Liver (tissue), 8 donors: ENCODE measurements at regions not wholly inside any gene's neighbourhood (a gene's known extent, or its start where the extent isn't known, plus 50 kb on each side); places are given as distances from the start of the nearest gene placed in this dataset.

Experiments
- DNase-seq: peaks from one replicate; pipeline ENCODE4 v3.0.0-alpha.2; 2017; ENCODE audit warnings: low spot score
- H3K27ac ChIP-seq, 2 donors: one replicate each; pipeline ENCODE4 v1.7.0; 2013; ENCODE audit warnings: inconsistent platforms in 2 of 2, low read length in 2 of 2, control low read depth in 1 of 2, low read depth in 1 of 2, mild to moderate bottlenecking in 1 of 2
- H3K27me3 ChIP-seq, 4 donors: one replicate each; pipeline versions ENCODE4 v1.6.1 to v1.7.0; 2013; ENCODE audit warnings: low read length in 3 of 4, inconsistent platforms in 1 of 4, mild to moderate bottlenecking in 1 of 4, moderate library complexity in 1 of 4; ENCODE audit not compliant: control insufficient read depth in 4 of 4, insufficient read depth in 4 of 4
- H3K36me3 ChIP-seq, 4 donors: one replicate each; pipeline versions ENCODE4 v1.6.1 to v1.7.0; 2013; ENCODE audit warnings: low read length in 3 of 4, mild to moderate bottlenecking in 3 of 4, low read depth in 1 of 4, moderate library complexity in 1 of 4; ENCODE audit not compliant: control insufficient read depth in 4 of 4, insufficient read depth in 3 of 4
- H3K4me1 ChIP-seq, 4 donors: one replicate each; pipeline versions ENCODE4 v1.6.1 to v1.7.0; 2013; ENCODE audit warnings: low read length in 3 of 4, mild to moderate bottlenecking in 3 of 4, moderate library complexity in 1 of 4; ENCODE audit not compliant: control insufficient read depth in 4 of 4, insufficient read depth in 4 of 4
- H3K4me3 ChIP-seq, 3 donors: one replicate each; pipeline versions ENCODE4 v1.6.1 to v1.7.0; 2013; ENCODE audit warnings: low read length in 3 of 3, control low read depth in 1 of 3, low read depth in 1 of 3, mild to moderate bottlenecking in 1 of 3
- H3K9ac ChIP-seq, 2 donors: one replicate each; pipeline ENCODE4 v1.7.0; 2013; ENCODE audit warnings: low read length in 2 of 2, mild to moderate bottlenecking in 2 of 2, moderate library complexity in 2 of 2, control low read depth in 1 of 2, low read depth in 1 of 2
- H3K9me3 ChIP-seq, 4 donors: one replicate each; pipeline versions ENCODE4 v1.6.1 to v1.7.0; 2013; ENCODE audit warnings: low read length in 3 of 4; ENCODE audit not compliant: control insufficient read depth in 4 of 4
- ATF3 ChIP-seq: IDR thresholded peaks from 2 replicates; pipeline ENCODE4 v1.6.1; 2016; ENCODE audit warnings: antibody characterized with exemption
- CTCF ChIP-seq: fragments of 150-350 bp; IDR thresholded peaks from 2 replicates; pipeline ENCODE4 v1.5.1; 2017; ENCODE audit warnings: improper control_type of control experiment, low read depth, low read length; ENCODE audit not compliant: missing input control
- EGR1 ChIP-seq, 2 donors: IDR thresholded peaks; 2 replicates each; pipeline ENCODE4 v1.6.1; 2016 to 2018; ENCODE audit warnings: antibody characterized with exemption in 2 of 2, low read depth in 2 of 2
- FOXA1 ChIP-seq: IDR thresholded peaks from 2 replicates; pipeline ENCODE4 v1.6.1; 2016; ENCODE audit warnings: antibody characterized with exemption
- FOXA2 ChIP-seq: IDR thresholded peaks from 2 replicates; pipeline ENCODE4 v1.6.1; 2016; ENCODE audit warnings: antibody characterized with exemption
- GABPA ChIP-seq, 2 donors: IDR thresholded peaks in 1 of 2; conservative IDR thresholded peaks in 1 of 2; 2 replicates each; pipeline ENCODE4 v1.6.1; 2016; ENCODE audit warnings: antibody characterized with exemption in 2 of 2, mild to moderate bottlenecking in 1 of 2, moderate library complexity in 1 of 2
- HNF4A ChIP-seq, 2 donors: conservative IDR thresholded peaks; 2 replicates each; pipeline ENCODE4 v1.6.1; 2016; ENCODE audit warnings: antibody characterized with exemption in 2 of 2, mild to moderate bottlenecking in 2 of 2
- HNF4G ChIP-seq: IDR thresholded peaks from 2 replicates; pipeline ENCODE4 v1.6.1; 2016; ENCODE audit warnings: antibody characterized with exemption
- JUND ChIP-seq, 2 donors: IDR thresholded peaks; 2 replicates each; pipeline ENCODE4 v1.6.1; 2016; ENCODE audit warnings: antibody characterized with exemption in 2 of 2
- MAX ChIP-seq: IDR thresholded peaks from 2 replicates; pipeline ENCODE4 v1.6.1; 2016; ENCODE audit warnings: antibody characterized with exemption
- RAD21 ChIP-seq, 2 donors: IDR thresholded peaks; 2 replicates each; pipeline ENCODE4 v1.6.1; 2016; ENCODE audit warnings: antibody characterized with exemption in 2 of 2, mild to moderate bottlenecking in 2 of 2
- RXRA ChIP-seq, 2 donors: IDR thresholded peaks; 2 replicates each; pipeline ENCODE4 v1.6.1; 2017 to 2018; ENCODE audit warnings: antibody characterized with exemption in 2 of 2, mild to moderate bottlenecking in 1 of 2
- SP1 ChIP-seq: IDR thresholded peaks from 2 replicates; pipeline ENCODE4 v1.6.1; 2018; ENCODE audit warnings: antibody characterized with exemption, mild to moderate bottlenecking
- TAF1 ChIP-seq: conservative IDR thresholded peaks from 2 replicates; pipeline ENCODE4 v1.6.1; 2016; ENCODE audit warnings: antibody characterized with exemption, mild to moderate bottlenecking
- YY1 ChIP-seq: IDR thresholded peaks from 2 replicates; pipeline ENCODE4 v1.6.1; 2016; ENCODE audit warnings: antibody characterized with exemption, mild to moderate bottlenecking
- WGBS: extraction: QIAGEN DNeasy Blood & Tissue Kit; methylation state at CpG from one replicate; pipeline ENCODE4 v1.1.7; 2013; 5-methylcytosine and 5-hydroxymethylcytosine counted together
- TF ChIP-seq, protein P1 (sequence below): IDR thresholded peaks from 2 replicates; pipeline ENCODE4 v1.6.1; 2016; ENCODE audit warnings: antibody characterized with exemption
- TF ChIP-seq, protein P2 (sequence below): IDR thresholded peaks from 2 replicates; pipeline ENCODE4 v1.6.1; 2016; ENCODE audit warnings: antibody characterized with exemption, mild to moderate bottlenecking
- donor health status: healthy.
- donor health status: healthy.
- donor health status: healthy.
- donor health status: healthy.
- donor health status: healthy.

- TF ChIP-seq FOXA2 (no peak), CTCF (no peak), YY1 (no peak), HNF4A (conservative IDR thresholded peaks at IDR 0.05) (no peak), MAX (no peak)
- TF ChIP-seq, protein P1, sequence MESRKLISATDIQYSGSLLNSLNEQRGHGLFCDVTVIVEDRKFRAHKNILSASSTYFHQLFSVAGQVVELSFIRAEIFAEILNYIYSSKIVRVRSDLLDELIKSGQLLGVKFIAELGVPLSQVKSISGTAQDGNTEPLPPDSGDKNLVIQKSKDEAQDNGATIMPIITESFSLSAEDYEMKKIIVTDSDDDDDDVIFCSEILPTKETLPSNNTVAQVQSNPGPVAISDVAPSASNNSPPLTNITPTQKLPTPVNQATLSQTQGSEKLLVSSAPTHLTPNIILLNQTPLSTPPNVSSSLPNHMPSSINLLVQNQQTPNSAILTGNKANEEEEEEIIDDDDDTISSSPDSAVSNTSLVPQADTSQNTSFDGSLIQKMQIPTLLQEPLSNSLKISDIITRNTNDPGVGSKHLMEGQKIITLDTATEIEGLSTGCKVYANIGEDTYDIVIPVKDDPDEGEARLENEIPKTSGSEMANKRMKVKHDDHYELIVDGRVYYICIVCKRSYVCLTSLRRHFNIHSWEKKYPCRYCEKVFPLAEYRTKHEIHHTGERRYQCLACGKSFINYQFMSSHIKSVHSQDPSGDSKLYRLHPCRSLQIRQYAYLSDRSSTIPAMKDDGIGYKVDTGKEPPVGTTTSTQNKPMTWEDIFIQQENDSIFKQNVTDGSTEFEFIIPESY: no peak
- Histone ChIP-seq H3K9me3 (no peaks in the 10 kb centered on the region), H3K27me3 (no peaks in the 10 kb centered on the region), H3K9ac (no peak overlapping the region), H3K4me1 (no peaks in the 10 kb centered on the region), H3K36me3 (no peaks in the 10 kb centered on the region), H3K4me3 (no peak overlapping the region), H3K27ac (no peak overlapping the region)
- DNase-seq: no peak
- WGBS: 81% methylated on average over 4 of the region's 4 CpGs
These were observed 314.4 kb upstream of the CDH7 start for GRCh38 chr18:65436430-65436829.

- no peak overlapping the region for H3K4me3 ChIP-seq
- H3K9ac ChIP-seq: no peak overlapping the region
- no peak overlapping the region for H3K27ac ChIP-seq
- H3K4me1 ChIP-seq: no peaks in the 10 kb centered on the region
- WGBS: 89% methylated on average over 2 of the region's 2 CpGs
- H3K27me3 ChIP-seq: no peaks in the 10 kb centered on the region
- DNase-seq: no peak
- H3K9me3 ChIP-seq: no peaks in the 10 kb centered on the region
- no peaks in the 10 kb centered on the region for H3K36me3 ChIP-seq
- TF ChIP-seq RXRA (IDR thresholded peaks at IDR 0.05) (no peak), YY1 (no peak), FOXA1 (no peak), RAD21 (IDR thresholded peaks at IDR 0.05) (no peak), MAX (no peak), TAF1 (no peak), FOXA2 (no peak), EGR1 (IDR thresholded peaks at IDR 0.05; ENCODE audit: low read depth in 2 of 2) (no peak), HNF4A (conservative IDR thresholded peaks at IDR 0.05) (no peak), HNF4G (no peak), ATF3 (no peak), GABPA (IDR thresholded peaks at IDR 0.05 in 1 of 2, conservative IDR thresholded peaks at IDR 0.05 in 1 of 2) (no peak), JUND (IDR thresholded peaks at IDR 0.05) (no peak)
These were observed 315.3 kb upstream of the CDH7 start for GRCh38 chr18:65435534-65435933.

GRCh38 chr18:65429601-65430000 lies 321.2 kb upstream of the CDH7 start:
- H3K27me3 ChIP-seq: no peaks in the 10 kb centered on the region
- no peaks in the 10 kb centered on the region for H3K9me3 ChIP-seq
- H3K36me3 ChIP-seq: no peaks in the 10 kb centered on the region
- H3K4me1 ChIP-seq: no peaks in the 10 kb centered on the region
- no peak overlapping the region for H3K9ac ChIP-seq
- 80% methylated on average over 4 of the region's 4 CpGs for WGBS
- DNase-seq: no peak
- no peak overlapping the region for H3K4me3 ChIP-seq
- H3K27ac ChIP-seq: no peak overlapping the region
- no peak for TF ChIP-seq EGR1 (IDR thresholded peaks at IDR 0.05; ENCODE audit: low read depth in 2 of 2)
- no peak for TF ChIP-seq SP1
- TF ChIP-seq, protein P2, sequence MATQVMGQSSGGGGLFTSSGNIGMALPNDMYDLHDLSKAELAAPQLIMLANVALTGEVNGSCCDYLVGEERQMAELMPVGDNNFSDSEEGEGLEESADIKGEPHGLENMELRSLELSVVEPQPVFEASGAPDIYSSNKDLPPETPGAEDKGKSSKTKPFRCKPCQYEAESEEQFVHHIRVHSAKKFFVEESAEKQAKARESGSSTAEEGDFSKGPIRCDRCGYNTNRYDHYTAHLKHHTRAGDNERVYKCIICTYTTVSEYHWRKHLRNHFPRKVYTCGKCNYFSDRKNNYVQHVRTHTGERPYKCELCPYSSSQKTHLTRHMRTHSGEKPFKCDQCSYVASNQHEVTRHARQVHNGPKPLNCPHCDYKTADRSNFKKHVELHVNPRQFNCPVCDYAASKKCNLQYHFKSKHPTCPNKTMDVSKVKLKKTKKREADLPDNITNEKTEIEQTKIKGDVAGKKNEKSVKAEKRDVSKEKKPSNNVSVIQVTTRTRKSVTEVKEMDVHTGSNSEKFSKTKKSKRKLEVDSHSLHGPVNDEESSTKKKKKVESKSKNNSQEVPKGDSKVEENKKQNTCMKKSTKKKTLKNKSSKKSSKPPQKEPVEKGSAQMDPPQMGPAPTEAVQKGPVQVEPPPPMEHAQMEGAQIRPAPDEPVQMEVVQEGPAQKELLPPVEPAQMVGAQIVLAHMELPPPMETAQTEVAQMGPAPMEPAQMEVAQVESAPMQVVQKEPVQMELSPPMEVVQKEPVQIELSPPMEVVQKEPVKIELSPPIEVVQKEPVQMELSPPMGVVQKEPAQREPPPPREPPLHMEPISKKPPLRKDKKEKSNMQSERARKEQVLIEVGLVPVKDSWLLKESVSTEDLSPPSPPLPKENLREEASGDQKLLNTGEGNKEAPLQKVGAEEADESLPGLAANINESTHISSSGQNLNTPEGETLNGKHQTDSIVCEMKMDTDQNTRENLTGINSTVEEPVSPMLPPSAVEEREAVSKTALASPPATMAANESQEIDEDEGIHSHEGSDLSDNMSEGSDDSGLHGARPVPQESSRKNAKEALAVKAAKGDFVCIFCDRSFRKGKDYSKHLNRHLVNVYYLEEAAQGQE: no peak
- TF ChIP-seq ATF3: no peak
- TF ChIP-seq CTCF: no peak
- no peak for TF ChIP-seq HNF4A (conservative IDR thresholded peaks at IDR 0.05)
- TF ChIP-seq GABPA (IDR thresholded peaks at IDR 0.05 in 1 of 2, conservative IDR thresholded peaks at IDR 0.05 in 1 of 2): no peak
- TF ChIP-seq MAX: no peak
